Naive thymus-derived CD8-positive, alpha-beta T cell (primary cell): ENCODE measurements at regions not wholly inside any gene's neighbourhood (a gene's known extent, or its start where the extent isn't known, plus 50 kb on each side); places are given as distances from the start of the nearest gene placed in this dataset.

Source experiments
- ATAC-seq, 2 donors: fragments of 150-1000 bp; cut with Tn5 transposase in 1 of 2; sonication (Bioruptor Pico), chemical (Tn5 transposase) in 1 of 2; 1 replicate in 1 of 2; 2 replicates in 1 of 2; pipeline ENCODE4 v1.10.0; 2021; ENCODE audit warnings: mild to moderate bottlenecking in 2 of 2, moderate library complexity in 2 of 2
- POLR2A ChIA-PET: fragments of 350-600 bp; sonication (Branson Sonifier 250); formaldehyde crosslinking; loops from one replicate; lab custom pipeline; 2021; ENCODE audit warnings: antibody characterized with exemption; lab: Charles Lee
- DNase-seq, 10 donors: peaks; one replicate each; pipeline versions ENCODE4 v3.0.0 to v3.0.0-alpha.2; 2020 to 2022
- H3K27ac Mint-ChIP-seq, 10 donors: one replicate each; pipeline ENCODE4 v1.8.0; 2020 to 2022; ENCODE audit warnings: mild to moderate bottlenecking in 10 of 10, mixed read lengths in 10 of 10, moderate library complexity in 4 of 10, inconsistent platforms in 1 of 10
- H3K27me3 Mint-ChIP-seq, 5 donors: one replicate each; pipeline ENCODE4 v1.8.0; 2021 to 2022; ENCODE audit warnings: mixed read lengths in 5 of 5
- H3K36me3 Mint-ChIP-seq, 3 donors: one replicate each; pipeline ENCODE4 v1.8.0; 2020 to 2022; ENCODE audit warnings: mixed read lengths in 3 of 3, mild to moderate bottlenecking in 2 of 3, inconsistent platforms in 1 of 3
- H3K4me1 Mint-ChIP-seq, 4 donors: one replicate each; pipeline ENCODE4 v1.8.0; 2021 to 2022; ENCODE audit warnings: mixed read lengths in 4 of 4
- H3K4me3 Mint-ChIP-seq, 10 donors: one replicate each; pipeline ENCODE4 v1.8.0; 2020 to 2022; ENCODE audit warnings: mild to moderate bottlenecking in 10 of 10, mixed read lengths in 10 of 10, moderate library complexity in 6 of 10, inconsistent platforms in 1 of 10
- H3K9me3 Mint-ChIP-seq, 9 donors: one replicate each; pipeline ENCODE4 v1.8.0; 2020 to 2022; ENCODE audit warnings: mixed read lengths in 9 of 9, mild to moderate bottlenecking in 3 of 9, inconsistent platforms in 1 of 9, moderate library complexity in 1 of 9

GRCh38 chr17:56697190-56697589 lies 103.7 kb downstream of the NOG start:
- Mint-ChIP-seq H3K4me3 (no peak overlapping the region), H3K36me3 (no peaks in the 10 kb centered on the region), H3K27me3 (peaks cover 0 to 3% (median 0%) of the 10 kb centered on the region in 5 donors), H3K4me1 (no peaks in the 10 kb centered on the region), H3K27ac (peak overlapping the region in 1 of 10 donors; percentile 82), H3K9me3 (no peaks in the 10 kb centered on the region)
- DNase-seq, result no peak
- ATAC-seq, result no peak
- POLR2A ChIA-PET, result no interaction called here

DNA sequence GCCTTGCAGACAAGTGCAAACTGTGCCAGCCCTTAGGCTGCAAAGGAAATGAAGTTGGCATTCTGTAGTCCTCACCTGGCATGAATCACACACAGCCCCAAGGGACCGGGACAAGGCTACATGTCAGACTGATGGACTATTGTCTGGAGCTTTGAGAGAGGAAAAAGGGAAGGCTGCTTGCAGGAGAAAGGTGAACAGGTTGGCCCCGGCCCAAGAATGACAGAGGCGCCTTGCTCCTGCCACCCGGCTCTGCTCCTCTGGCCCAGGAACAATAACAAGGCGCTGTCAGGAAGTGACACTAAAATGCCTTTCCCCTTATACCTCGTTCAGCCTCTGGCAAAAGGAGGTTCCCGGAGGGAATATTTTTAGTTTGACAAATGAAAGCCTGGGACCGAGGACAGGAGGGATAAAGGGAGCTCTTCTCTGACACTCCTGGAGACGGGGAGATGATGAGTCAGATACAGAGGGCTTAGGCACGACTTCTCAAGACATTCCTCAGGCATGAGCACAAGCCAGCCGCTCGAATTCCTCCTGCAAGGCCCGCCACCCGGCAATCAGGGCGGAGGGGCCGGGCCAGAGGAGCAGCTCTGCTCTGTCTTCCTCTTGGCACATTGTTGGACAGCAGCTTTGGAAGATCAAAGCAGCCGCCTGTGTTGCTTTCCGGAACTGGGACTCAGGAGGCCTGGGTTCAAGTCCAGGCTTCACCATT lies 105.8 kb downstream of the NOG start:
- no peak for DNase-seq
- ATAC-seq, result no peak
- Mint-ChIP-seq H3K27me3 (peaks cover under 1 to 12% (median 3%) of the 10 kb centered on the region in 5 donors), H3K9me3 (no peaks in the 10 kb centered on the region), H3K4me1 (no peaks in the 10 kb centered on the region), H3K4me3 (no peak overlapping the region), H3K36me3 (no peaks in the 10 kb centered on the region), H3K27ac (no peak overlapping the region)
- POLR2A ChIA-PET, result no interaction called here

DNA sequence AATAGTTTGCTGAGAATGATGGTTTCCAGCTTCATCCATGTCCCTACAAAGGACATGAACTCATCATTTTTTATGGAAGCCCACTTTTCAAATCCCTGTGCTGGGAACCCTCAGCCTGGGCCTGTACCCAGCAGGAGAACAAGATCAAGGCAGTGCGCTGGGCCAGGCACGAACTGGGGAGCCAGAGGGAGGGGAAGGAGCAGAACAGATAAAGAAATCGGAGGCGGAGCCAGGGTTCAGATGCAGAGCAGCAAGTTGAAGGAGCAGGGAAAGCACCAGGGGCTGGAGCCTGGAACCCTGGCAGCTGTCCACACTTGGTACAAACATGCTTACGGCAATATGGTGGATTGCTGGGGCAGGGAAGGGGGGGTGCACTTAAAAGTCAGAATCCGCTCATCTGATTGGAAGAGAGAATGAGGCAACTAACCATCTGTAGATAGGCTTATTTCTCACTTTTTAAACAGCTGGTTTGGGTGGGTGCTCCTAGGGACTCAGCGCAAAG lies 107.5 kb downstream of the NOG start:
- H3K27ac Mint-ChIP-seq, result no peak overlapping the region
- ATAC-seq (no peak), DNase-seq (no peak)
- no peaks in the 10 kb centered on the region for H3K4me1 Mint-ChIP-seq
- no peaks in the 10 kb centered on the region for H3K36me3 Mint-ChIP-seq
- H3K4me3 Mint-ChIP-seq, result no peak overlapping the region
- H3K27me3 Mint-ChIP-seq, result peaks cover 2 to 16% (median 8%) of the 10 kb centered on the region in 5 donors
- POLR2A ChIA-PET, result no interaction called here
- no peaks in the 10 kb centered on the region for H3K9me3 Mint-ChIP-seq

GRCh38 chr17:56707312-56708219 lies 114.1 kb downstream of the NOG start:
- POLR2A ChIA-PET, result interaction anchor here (0.6 kb wide), 1 partner anchor 76 kb away, joined by 3 read pairs; no protein-coding TSS in a partner anchor
- no peak for DNase-seq
- ATAC-seq, result no peak
- peaks cover 2 to 16% (median 9%) of the 10 kb centered on the region in 5 donors for H3K27me3 Mint-ChIP-seq
- no peak overlapping the region for H3K27ac Mint-ChIP-seq
- H3K36me3 Mint-ChIP-seq, result no peaks in the 10 kb centered on the region
- no peaks in the 10 kb centered on the region for H3K9me3 Mint-ChIP-seq
- H3K4me3 Mint-ChIP-seq, result no peak overlapping the region
- H3K4me1 Mint-ChIP-seq, result no peaks in the 10 kb centered on the region

- H3K4me1 Mint-ChIP-seq, result no peaks in the 10 kb centered on the region
- DNase-seq, result no peak
- H3K27me3 Mint-ChIP-seq, result peaks cover 2 to 16% (median 5%) of the 10 kb centered on the region in 5 donors
- no peaks in the 10 kb centered on the region for H3K9me3 Mint-ChIP-seq
- no peak overlapping the region for H3K27ac Mint-ChIP-seq
- POLR2A ChIA-PET, result interaction anchor here (0.6 kb wide), 1 partner anchor 75 kb away, joined by 3 read pairs; no protein-coding TSS in a partner anchor
- no peaks in the 10 kb centered on the region for H3K36me3 Mint-ChIP-seq
- ATAC-seq, result no peak
- no peak overlapping the region for H3K4me3 Mint-ChIP-seq
These were observed 114.7 kb downstream of the NOG start for GRCh38 chr17:56708220-56708558.

GRCh38 chr17:56708670-56709410 lies 115.3 kb downstream of the NOG start:
- no peak overlapping the region for H3K4me3 Mint-ChIP-seq
- ATAC-seq (no peak), DNase-seq (no peak)
- H3K4me1 Mint-ChIP-seq, result no peaks in the 10 kb centered on the region
- H3K27ac Mint-ChIP-seq, result no peak overlapping the region
- peaks cover 0 to 11% (median 5%) of the 10 kb centered on the region in 5 donors for H3K27me3 Mint-ChIP-seq
- H3K9me3 Mint-ChIP-seq, result no peaks in the 10 kb centered on the region
- no peaks in the 10 kb centered on the region for H3K36me3 Mint-ChIP-seq
- POLR2A ChIA-PET, result no interaction called here

GRCh38 chr17:56710986-56711385 lies 117.5 kb downstream of the NOG start:
- ATAC-seq (no peak), DNase-seq (no peak)
- Mint-ChIP-seq H3K27ac (no peak overlapping the region), H3K4me3 (no peak overlapping the region), H3K4me1 (no peaks in the 10 kb centered on the region), H3K9me3 (no peaks in the 10 kb centered on the region), H3K27me3 (peaks cover 0 to 8% (median 0%) of the 10 kb centered on the region in 5 donors), H3K36me3 (no peaks in the 10 kb centered on the region)
- POLR2A ChIA-PET, result interaction anchor here (1.2 kb wide), 1 partner anchor 118 kb away, joined by 4 read pairs; the partner anchor contains the start of gene NOG

DNA sequence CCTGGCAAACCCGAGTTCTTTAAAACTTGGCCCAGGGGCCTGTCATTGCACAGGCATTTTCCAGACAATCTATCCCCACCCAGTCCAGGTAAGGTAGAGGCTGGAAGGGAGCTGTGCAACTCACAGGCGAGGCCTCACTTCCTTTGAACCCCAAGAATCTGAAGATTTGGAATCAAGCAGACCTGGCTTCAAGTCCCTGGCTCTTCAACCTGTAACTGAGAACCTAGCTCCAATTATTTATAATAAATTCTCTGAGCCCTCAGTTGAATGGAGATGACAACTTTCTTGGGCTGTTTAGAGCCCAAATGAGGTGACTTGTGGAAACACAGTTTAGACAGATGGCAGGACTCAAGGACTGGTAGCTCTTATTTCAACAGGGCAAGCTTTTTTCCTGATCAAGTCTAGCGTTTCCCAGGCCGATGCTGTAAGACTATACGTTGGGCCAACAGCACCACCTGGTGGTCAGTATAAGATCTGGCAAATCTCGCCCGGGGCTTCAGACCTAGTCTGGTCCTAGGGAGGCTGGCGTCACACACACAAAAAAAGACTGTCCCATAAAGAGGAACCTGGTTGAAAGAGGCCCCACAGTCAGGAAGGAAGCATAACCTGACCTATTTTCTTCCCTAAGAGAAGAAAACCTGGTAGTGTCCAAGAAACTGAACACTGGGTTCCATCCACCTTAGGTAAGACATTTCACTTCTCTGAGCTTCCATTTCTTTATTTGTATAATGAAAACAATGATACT lies 117.9 kb downstream of the C17orf67 start:
- no peaks in the 10 kb centered on the region for H3K36me3 Mint-ChIP-seq
- DNase-seq (peak; percentile 58 to 89 (median 72)), ATAC-seq (peak; percentile 88 to 98)
- POLR2A ChIA-PET, result interaction anchor here (0.9 to 2.2 kb wide), 6 partner anchors 9 to 123 kb away, joined by 3 to 15 read pairs (median 8); partner anchors contain the start of gene NOG
- H3K27ac Mint-ChIP-seq, result peak overlapping the region in 1 of 10 donors; percentile 30
- peaks cover 0 to 3% (median 2%) of the 10 kb centered on the region in 5 donors for H3K27me3 Mint-ChIP-seq
- no peaks in the 10 kb centered on the region for H3K9me3 Mint-ChIP-seq
- no peak overlapping the region for H3K4me3 Mint-ChIP-seq
- peaks cover 0 to 2% (median 0%) of the 10 kb centered on the region in 4 donors for H3K4me1 Mint-ChIP-seq

DNA sequence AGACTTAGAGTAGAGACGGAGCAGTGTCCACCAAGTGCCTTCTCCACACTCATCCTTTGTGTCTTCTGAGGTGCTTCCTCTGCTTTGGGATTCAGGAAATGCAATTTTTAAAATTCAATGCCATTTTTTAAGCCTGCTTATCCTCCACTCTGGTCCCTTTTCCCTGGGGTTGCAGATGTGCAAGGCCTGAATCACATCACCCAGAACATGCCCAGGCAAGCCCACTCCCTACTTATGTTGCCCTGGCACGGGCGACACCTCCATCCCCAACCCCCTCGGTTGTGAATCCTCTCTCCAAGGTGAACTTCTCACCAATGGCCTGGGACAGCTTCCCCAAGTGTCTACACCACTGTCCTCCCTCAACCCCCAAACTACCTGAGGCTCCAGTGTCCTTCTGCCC lies 116.2 kb downstream of the C17orf67 start:
- Mint-ChIP-seq H3K27me3 (peaks cover 0 to 3% (median 2%) of the 10 kb centered on the region in 5 donors), H3K9me3 (no peaks in the 10 kb centered on the region), H3K27ac (peak overlapping the region in 2 of 10 donors; percentile 41 to 70), H3K4me3 (no peak overlapping the region), H3K4me1 (peaks cover 0 to 2% (median 0%) of the 10 kb centered on the region in 4 donors), H3K36me3 (no peaks in the 10 kb centered on the region)
- DNase-seq (no peak), ATAC-seq (no peak)
- POLR2A ChIA-PET, result interaction anchor here (2.2 kb wide), 1 partner anchor 62 kb away, joined by 12 read pairs; no protein-coding TSS in a partner anchor

DNA sequence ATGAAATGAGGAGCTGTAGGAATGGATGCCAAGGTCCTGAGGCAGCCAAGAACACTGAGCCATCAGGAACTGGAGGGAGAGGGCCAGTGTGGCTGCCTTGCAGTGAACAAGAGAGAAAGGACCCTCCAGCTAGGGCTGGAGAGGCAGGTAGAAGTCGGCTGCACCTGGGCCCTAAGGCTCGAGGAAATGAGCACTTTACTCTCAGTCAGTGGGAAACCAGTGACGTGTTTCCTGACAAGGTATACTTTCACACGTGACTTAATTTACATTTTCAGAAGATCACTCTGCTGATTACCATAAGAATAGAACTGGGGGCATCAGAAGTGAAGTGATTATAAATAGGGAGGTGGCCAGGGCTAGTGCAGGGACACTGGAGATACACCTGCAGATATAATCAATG lies 115.2 kb downstream of the C17orf67 start:
- no peak overlapping the region for H3K4me3 Mint-ChIP-seq
- POLR2A ChIA-PET, result no interaction called here
- H3K4me1 Mint-ChIP-seq, result peaks cover 0 to 2% (median 0%) of the 10 kb centered on the region in 4 donors
- peaks cover 0 to 3% (median 2%) of the 10 kb centered on the region in 5 donors for H3K27me3 Mint-ChIP-seq
- H3K36me3 Mint-ChIP-seq, result no peaks in the 10 kb centered on the region
- no peaks in the 10 kb centered on the region for H3K9me3 Mint-ChIP-seq
- H3K27ac Mint-ChIP-seq, result peak overlapping the region in 4 of 10 donors; percentile 5 to 33 (median 16)
- ATAC-seq (no peak), DNase-seq (no peak)

DNA sequence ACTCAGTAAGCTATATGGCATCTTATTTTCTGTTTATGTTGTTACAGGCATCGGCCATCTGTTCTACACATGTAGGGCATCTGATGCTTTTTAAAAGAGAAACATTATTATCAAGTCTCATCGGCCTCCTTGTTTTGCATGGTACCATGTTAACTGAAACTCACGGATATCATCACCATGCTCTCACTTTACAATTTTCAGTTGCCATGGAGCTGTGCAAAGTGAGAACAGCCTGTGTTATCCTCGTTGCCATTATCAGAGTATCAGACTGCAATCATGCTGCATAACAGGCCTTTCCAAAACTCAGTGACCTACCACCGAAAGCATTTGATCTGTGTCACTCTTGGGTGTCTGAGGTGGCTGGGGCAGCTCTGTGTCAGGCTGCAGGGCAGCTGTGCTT lies 110.3 kb downstream of the C17orf67 start:
- H3K4me1 Mint-ChIP-seq, result no peaks in the 10 kb centered on the region
- no peaks in the 10 kb centered on the region for H3K36me3 Mint-ChIP-seq
- H3K27ac Mint-ChIP-seq, result peak overlapping the region in 1 of 10 donors; percentile 8
- POLR2A ChIA-PET, result no interaction called here
- H3K4me3 Mint-ChIP-seq, result no peak overlapping the region
- H3K9me3 Mint-ChIP-seq, result no peaks in the 10 kb centered on the region
- H3K27me3 Mint-ChIP-seq, result peaks cover 0 to 2% (median 0%) of the 10 kb centered on the region in 5 donors
- no peak for DNase-seq
- ATAC-seq, result no peak
